Fibroblast of villous mesenchyme (primary cell): ENCODE measurements at regions not wholly inside any gene's neighbourhood (a gene's known extent, or its start where the extent isn't known, plus 50 kb on each side); places are given as distances from the start of the nearest gene placed in this dataset.

Experiments used
- DNase-seq: peaks from one replicate; pipeline ENCODE4 v3.0.0-alpha.2; 2010; ENCODE audit warnings: low read depth
- H3K4me3 ChIP-seq: 2 replicates; pipeline ENCODE4 v1.5.1; 2011; ENCODE audit warnings: low read depth, mild to moderate bottlenecking, low read length
- TF ChIP-seq, protein P1 (sequence below): IDR thresholded peaks from 2 replicates; pipeline ENCODE4 v1.5.1; 2012; ENCODE audit warnings: low read depth, mild to moderate bottlenecking, low read length; ENCODE audit not compliant: insufficient read depth

DNA sequence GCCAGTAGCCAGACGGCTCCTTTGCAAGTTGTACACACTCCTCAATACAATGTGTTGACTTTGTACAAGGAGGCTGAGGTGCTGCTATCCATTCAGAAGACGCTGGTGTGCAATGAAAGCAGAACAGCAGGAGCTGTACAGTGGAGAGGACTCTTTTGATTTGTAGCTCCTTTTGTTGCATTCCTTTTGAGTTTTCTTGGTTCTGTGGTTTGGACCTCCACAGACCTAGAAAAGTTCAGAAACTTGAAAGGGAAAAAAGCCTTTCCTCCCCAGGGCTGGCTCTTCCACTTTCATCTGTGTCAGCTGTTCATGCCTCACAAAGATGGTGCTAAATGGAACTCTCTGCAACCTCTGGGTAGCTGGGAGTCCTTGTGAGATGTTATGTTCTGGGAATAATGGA is 117.4 kb downstream of the MAT2B start:
- H3K4me3 ChIP-seq = no peak overlapping the region
- TF ChIP-seq, protein P1, sequence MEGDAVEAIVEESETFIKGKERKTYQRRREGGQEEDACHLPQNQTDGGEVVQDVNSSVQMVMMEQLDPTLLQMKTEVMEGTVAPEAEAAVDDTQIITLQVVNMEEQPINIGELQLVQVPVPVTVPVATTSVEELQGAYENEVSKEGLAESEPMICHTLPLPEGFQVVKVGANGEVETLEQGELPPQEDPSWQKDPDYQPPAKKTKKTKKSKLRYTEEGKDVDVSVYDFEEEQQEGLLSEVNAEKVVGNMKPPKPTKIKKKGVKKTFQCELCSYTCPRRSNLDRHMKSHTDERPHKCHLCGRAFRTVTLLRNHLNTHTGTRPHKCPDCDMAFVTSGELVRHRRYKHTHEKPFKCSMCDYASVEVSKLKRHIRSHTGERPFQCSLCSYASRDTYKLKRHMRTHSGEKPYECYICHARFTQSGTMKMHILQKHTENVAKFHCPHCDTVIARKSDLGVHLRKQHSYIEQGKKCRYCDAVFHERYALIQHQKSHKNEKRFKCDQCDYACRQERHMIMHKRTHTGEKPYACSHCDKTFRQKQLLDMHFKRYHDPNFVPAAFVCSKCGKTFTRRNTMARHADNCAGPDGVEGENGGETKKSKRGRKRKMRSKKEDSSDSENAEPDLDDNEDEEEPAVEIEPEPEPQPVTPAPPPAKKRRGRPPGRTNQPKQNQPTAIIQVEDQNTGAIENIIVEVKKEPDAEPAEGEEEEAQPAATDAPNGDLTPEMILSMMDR = no peak
- no peak for DNase-seq

DNA sequence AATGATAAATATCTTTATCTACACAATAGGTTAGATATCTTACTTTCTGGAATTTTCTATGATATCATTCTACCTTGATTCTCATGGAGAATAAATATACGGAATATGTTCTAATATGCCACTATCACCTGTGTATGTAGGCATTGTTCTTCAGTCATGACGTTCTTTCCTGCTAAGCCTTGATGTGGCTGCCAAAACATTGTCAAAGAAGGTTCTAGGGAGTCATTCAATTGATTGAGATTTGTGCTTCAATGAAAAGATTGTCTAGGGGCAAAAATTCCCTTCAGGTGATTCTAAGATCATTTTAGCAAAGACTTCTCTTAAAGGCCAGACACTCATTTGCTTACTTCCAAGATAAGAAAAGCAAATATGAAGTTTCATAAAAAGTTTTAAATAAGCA is 118.1 kb downstream of the MAT2B start:
- TF ChIP-seq, protein P1 = no peak
- no peak overlapping the region for H3K4me3 ChIP-seq
- no peak for DNase-seq

DNA sequence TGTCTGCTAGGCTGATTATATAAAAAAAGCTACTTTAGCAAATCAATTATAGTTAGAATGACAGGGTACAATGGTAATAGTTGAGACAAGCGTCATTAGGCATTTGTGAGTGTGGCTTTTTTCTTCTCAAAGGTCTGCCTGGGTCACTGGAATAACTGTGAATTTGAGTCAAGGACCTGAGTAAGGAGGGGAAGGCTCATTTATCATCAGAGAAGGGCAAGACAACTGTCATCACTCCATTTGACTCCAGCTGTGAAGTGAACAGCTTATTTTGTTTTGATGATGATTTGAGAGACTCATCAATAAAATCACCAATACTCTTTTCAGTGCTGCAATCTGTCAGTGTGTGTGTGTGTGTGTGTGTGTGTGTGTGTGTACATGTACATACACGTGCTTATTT is 118.6 kb downstream of the MAT2B start:
- no peak for DNase-seq
- H3K4me3 ChIP-seq = no peak overlapping the region
- TF ChIP-seq, protein P1 = no peak

DNA sequence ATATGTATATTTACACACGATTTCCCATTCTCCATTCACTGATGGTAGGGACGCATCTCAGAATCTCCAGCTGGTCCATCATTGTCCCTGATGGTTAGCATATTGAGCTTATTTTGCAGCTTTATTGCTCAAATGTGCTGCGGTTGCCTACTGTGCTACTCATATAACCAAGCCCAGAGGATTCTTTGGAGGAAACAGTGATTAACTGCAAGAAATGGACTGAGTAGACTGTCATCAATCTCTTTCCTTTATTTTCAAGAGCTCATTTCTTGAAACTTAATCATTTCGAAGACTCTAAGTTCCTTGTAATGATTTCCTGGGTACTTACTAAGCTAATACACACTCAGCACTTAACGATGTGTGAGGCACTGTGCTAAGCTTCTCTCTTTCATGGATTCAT is 119.0 kb downstream of the MAT2B start:
- no peak for DNase-seq
- TF ChIP-seq, protein P1 = no peak
- H3K4me3 ChIP-seq = no peak overlapping the region

DNA sequence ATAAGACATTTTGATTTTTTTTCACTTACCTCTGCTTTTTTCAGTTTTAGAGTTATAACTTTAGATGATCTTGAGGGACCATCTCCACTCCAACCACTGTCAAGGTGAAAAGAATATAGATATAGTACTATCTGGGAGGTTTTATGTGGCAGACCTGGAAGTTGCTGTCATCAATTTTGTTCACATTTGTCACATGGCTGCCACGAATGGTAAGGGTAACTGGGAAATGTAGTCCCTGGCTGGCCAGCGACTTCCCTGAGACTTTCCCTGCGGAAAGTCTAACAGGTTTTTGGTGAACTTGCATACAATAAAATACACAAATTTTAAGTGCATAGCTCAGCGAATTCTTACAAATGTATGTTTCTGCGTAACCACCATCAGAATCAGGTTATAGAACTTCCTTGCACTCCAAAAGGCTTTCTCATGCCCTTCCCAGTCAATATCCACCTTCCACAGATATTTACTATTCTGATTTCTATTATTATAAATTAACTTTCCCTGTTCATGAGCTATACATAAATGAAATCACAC is 121.5 kb downstream of the MAT2B start:
- no peak for DNase-seq
- TF ChIP-seq, protein P1 = no peak

DNA sequence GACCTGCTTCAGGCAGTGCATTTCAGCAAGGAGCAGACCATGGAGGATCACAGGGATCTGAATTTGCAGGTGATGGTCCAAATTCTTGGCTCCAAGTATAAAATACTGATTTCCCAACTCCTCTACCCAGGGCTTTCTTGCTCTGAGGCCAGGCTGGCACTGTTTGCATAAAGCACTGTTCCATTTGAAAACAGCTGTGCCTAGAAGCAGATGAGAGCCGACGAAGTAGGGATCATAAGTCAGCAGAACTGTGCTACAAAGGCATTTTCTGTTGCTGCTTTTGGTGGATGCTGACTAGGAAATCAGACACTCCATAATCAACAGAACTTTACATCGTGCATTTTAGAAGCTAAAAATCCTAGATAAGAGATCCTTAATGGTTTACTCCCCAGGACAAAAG is 126.4 kb downstream of the MAT2B start:
- no peak overlapping the region for H3K4me3 ChIP-seq
- TF ChIP-seq, protein P1 = no peak
- DNase-seq = peak; percentile 10

More for the DNA sequence above, 121.5 kb downstream of the MAT2B start:
- H3K4me3 ChIP-seq = no peak overlapping the region

DNA sequence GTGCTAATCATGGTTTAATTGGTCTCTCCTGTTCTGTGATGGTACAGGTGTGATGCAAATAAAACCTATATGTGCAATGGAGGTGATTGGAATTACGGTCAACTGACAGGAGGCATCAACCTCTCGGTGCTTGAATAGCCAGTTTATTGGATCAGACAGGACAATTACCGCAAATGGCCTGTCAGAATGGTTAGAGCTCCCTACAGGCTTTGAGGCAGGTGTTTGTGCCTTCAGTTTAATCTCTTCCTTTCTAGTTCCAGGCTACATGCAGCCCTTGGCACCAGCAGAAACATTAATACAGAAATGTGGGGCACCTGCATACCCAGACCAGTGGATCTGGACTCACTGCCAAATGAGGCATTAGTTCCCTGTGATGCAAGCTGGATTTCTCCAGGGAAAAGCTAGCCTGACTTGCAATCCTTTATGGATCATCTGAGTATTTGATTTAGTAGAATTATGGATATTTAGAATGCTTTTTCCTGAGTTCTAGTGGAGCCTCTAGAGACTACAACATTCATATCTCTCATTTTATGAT is 128.6 kb downstream of the MAT2B start:
- TF ChIP-seq, protein P1 = no peak
- no peak overlapping the region for H3K4me3 ChIP-seq
- DNase-seq = no peak
